NB4 (cell line): ENCODE measurements at regions not wholly inside any gene's neighbourhood (a gene's known extent, or its start where the extent isn't known, plus 50 kb on each side); places are given as distances from the start of the nearest gene placed in this dataset.

Experiments used
- CTCF ChIP-seq: IDR thresholded peaks from one replicate; pipeline ENCODE4 v1.5.1; 2012; ENCODE audit warnings: low read depth, low read length
- MAX ChIP-seq: IDR thresholded peaks from 2 replicates; pipeline ENCODE4 v1.6.1; 2011; ENCODE audit warnings: low read depth, low read length
- MYC ChIP-seq: IDR thresholded peaks from 2 replicates; pipeline ENCODE4 v1.6.1; 2011; ENCODE audit warnings: low read depth, low read length
- POLR2A ChIP-seq: IDR thresholded peaks from 2 replicates; pipeline ENCODE4 v1.6.1; 2011; ENCODE audit warnings: mild to moderate bottlenecking; ENCODE audit not compliant: insufficient read length; ENCODE audit errors: extremely low read depth

- TF ChIP-seq CTCF (no peak), MAX (0 out of 2 replicates have a peak, but pooled peaks have one; percentile 14), POLR2A (no peak), MYC (no peak)
Observed at GRCh38 chr5:176185133-176185733, 53.0 kb upstream of the SIMC1 start.
